Panc1 (cell line): ENCODE measurements at regions not wholly inside any gene's neighbourhood (a gene's known extent, or its start where the extent isn't known, plus 50 kb on each side); places are given as distances from the start of the nearest gene placed in this dataset.

Source experiments
- ATAC-seq: fragments of 200-7000 bp; cut with Tn5 transposase; 2 replicates; pipeline ENCODE4 v1.9.1; 2020; ENCODE audit warnings: mild to moderate bottlenecking, moderate library complexity
- BruUV-seq: library from RNA; stranded (reverse); fragments of 400-500 nt; replicated peaks from 2 replicates; lab custom pipeline; 2021; lab: Mats Ljungman, UMichigan
- CTCF ChIA-PET: fragments of 300-600 bp; sonication (Branson Sonifier 250); formaldehyde crosslinking; loops from one replicate; lab custom pipeline; 2022; ENCODE audit warnings: antibody characterized with exemption; lab: Charles Lee
- POLR2A ChIA-PET: fragments of 300-600 bp; sonication (Branson Sonifier 250); formaldehyde crosslinking; loops from one replicate; lab custom pipeline; 2022; ENCODE audit warnings: antibody characterized with exemption; lab: Charles Lee
- DNase-seq: peaks from one replicate; pipeline ENCODE4 v3.0.0-alpha.2; 2010; ENCODE audit warnings: low read depth, low spot score
- H3K27ac ChIP-seq: 2 replicates; pipeline ENCODE4 v1.5.1; 2011; ENCODE audit warnings: mild to moderate bottlenecking, low read length, inconsistent platforms
- H3K27me3 ChIP-seq: fragments of 200-500 bp; sonication (Bioruptor generic); 2 replicates; pipeline ENCODE4 v1.6.0; 2014; ENCODE audit warnings: low read length, inconsistent platforms; ENCODE audit not compliant: control insufficient read depth, insufficient read depth
- H3K36me3 ChIP-seq: fragments of 200-500 bp; sonication (Bioruptor generic); 2 replicates; pipeline ENCODE4 v1.5.1; 2014; ENCODE audit warnings: inconsistent platforms, mild to moderate bottlenecking, low read length, moderate library complexity; ENCODE audit not compliant: control insufficient read depth, insufficient read depth
- H3K4me1 ChIP-seq: 2 replicates; pipeline ENCODE4 v1.5.1; 2011; ENCODE audit warnings: inconsistent platforms, mild to moderate bottlenecking, low read length, moderate library complexity; ENCODE audit not compliant: control insufficient read depth, insufficient read depth
- H3K4me3 ChIP-seq, 2 experiments: 2 replicates each; pipeline ENCODE4 v1.5.1; 2011 to 2012; ENCODE audit warnings: low read depth in 2 of 2, low read length in 2 of 2, mild to moderate bottlenecking in 2 of 2, inconsistent platforms in 1 of 2, moderate library complexity in 1 of 2
- H3K9me3 ChIP-seq: fragments of 200-500 bp; sonication (Bioruptor generic); 2 replicates; pipeline ENCODE4 v1.5.1; 2014; ENCODE audit warnings: low read depth, mild to moderate bottlenecking, inconsistent platforms, low read length, moderate library complexity; ENCODE audit not compliant: control insufficient read depth, insufficient read depth
- POLR2AphosphoS5 ChIP-seq: IDR thresholded peaks from 2 replicates; pipeline ENCODE4 v1.6.1; 2012; ENCODE audit warnings: mild to moderate bottlenecking, low read depth, low read length, moderate library complexity
- SIN3A ChIP-seq: IDR thresholded peaks from 2 replicates; pipeline ENCODE4 v1.6.1; 2012; ENCODE audit warnings: low read depth, mild to moderate bottlenecking, low read length, moderate library complexity, borderline replicate concordance; ENCODE audit not compliant: insufficient read depth
- TCF7L2 ChIP-seq: IDR thresholded peaks from 2 replicates; pipeline ENCODE4 v1.6.1; 2011; ENCODE audit warnings: mild to moderate bottlenecking, low read depth, low read length, inconsistent platforms
- in situ Hi-C: cut with HindIII; loops from 2 replicates; pipeline ENCODE4 v1.10.0; 2016; ENCODE audit warnings: low sequenced_read_pairs, low pct_unique_long_range_greater_than_20kb
- intact Hi-C: fragments of 100-400 bp; cut with micrococcal nuclease; formaldehyde crosslinking; loops from one replicate; pipeline ENCODE4 v1.10.0; 2022; ENCODE audit not compliant: unreplicated experiment
- TF ChIP-seq, protein P1 (sequence below): fragments of 450-650 bp; IDR thresholded peaks from 2 replicates; pipeline ENCODE4 v1.5.1; 2017; ENCODE audit warnings: mild to moderate bottlenecking
- TF ChIP-seq, protein P2 (sequence below), 2 experiments: IDR thresholded peaks; 2 replicates each; pipeline ENCODE4 v1.6.1; 2011 to 2012; ENCODE audit warnings: low read depth in 2 of 2, control low read depth in 1 of 2, low read length in 1 of 2, mild to moderate bottlenecking in 1 of 2, moderate library complexity in 1 of 2; ENCODE audit not compliant: insufficient read depth in 1 of 2

DNA sequence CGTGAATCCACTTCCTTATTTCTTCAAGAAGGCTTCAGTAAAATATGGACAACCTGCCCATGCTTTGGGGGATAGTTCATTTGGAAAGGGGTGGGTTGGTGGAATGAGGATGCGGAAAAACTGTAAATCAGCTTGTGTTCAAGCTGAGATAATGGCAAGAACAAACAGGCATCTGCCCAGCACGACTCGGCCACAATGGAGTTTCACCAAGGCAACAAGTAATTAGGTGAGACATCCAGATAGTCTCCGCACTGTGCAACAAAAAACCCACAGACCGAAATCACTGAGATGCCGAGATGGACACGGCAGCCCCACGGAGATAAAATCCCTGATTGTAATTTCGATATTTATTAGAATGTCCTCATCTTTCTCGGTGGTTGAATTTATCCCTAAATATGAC lies 455.2 kb downstream of the AJAP1 start:
- no peaks in the 10 kb centered on the region for H3K27me3 ChIP-seq
- H3K36me3 ChIP-seq, result no peaks in the 10 kb centered on the region
- DNase-seq, result no peak
- BruUV-seq, result no TSS peak
- intact Hi-C loops, result no loop called here
- in situ Hi-C loops, result no loop called here
- H3K27ac ChIP-seq, result no peak overlapping the region
- no peaks in the 10 kb centered on the region for H3K4me1 ChIP-seq
- no peaks in the 10 kb centered on the region for H3K9me3 ChIP-seq
- ChIA-PET CTCF (no interaction called here), POLR2A (no interaction called here)
- no peak overlapping the region for H3K4me3 ChIP-seq
- TF ChIP-seq SIN3A, result no peak
- TF ChIP-seq, protein P1, sequence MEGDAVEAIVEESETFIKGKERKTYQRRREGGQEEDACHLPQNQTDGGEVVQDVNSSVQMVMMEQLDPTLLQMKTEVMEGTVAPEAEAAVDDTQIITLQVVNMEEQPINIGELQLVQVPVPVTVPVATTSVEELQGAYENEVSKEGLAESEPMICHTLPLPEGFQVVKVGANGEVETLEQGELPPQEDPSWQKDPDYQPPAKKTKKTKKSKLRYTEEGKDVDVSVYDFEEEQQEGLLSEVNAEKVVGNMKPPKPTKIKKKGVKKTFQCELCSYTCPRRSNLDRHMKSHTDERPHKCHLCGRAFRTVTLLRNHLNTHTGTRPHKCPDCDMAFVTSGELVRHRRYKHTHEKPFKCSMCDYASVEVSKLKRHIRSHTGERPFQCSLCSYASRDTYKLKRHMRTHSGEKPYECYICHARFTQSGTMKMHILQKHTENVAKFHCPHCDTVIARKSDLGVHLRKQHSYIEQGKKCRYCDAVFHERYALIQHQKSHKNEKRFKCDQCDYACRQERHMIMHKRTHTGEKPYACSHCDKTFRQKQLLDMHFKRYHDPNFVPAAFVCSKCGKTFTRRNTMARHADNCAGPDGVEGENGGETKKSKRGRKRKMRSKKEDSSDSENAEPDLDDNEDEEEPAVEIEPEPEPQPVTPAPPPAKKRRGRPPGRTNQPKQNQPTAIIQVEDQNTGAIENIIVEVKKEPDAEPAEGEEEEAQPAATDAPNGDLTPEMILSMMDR, result no peak
- no peak for TF ChIP-seq TCF7L2
- TF ChIP-seq, protein P2, sequence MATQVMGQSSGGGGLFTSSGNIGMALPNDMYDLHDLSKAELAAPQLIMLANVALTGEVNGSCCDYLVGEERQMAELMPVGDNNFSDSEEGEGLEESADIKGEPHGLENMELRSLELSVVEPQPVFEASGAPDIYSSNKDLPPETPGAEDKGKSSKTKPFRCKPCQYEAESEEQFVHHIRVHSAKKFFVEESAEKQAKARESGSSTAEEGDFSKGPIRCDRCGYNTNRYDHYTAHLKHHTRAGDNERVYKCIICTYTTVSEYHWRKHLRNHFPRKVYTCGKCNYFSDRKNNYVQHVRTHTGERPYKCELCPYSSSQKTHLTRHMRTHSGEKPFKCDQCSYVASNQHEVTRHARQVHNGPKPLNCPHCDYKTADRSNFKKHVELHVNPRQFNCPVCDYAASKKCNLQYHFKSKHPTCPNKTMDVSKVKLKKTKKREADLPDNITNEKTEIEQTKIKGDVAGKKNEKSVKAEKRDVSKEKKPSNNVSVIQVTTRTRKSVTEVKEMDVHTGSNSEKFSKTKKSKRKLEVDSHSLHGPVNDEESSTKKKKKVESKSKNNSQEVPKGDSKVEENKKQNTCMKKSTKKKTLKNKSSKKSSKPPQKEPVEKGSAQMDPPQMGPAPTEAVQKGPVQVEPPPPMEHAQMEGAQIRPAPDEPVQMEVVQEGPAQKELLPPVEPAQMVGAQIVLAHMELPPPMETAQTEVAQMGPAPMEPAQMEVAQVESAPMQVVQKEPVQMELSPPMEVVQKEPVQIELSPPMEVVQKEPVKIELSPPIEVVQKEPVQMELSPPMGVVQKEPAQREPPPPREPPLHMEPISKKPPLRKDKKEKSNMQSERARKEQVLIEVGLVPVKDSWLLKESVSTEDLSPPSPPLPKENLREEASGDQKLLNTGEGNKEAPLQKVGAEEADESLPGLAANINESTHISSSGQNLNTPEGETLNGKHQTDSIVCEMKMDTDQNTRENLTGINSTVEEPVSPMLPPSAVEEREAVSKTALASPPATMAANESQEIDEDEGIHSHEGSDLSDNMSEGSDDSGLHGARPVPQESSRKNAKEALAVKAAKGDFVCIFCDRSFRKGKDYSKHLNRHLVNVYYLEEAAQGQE (IDR thresholded peaks at IDR 0.05; ENCODE audit: insufficient read depth in 1 of 2, low read depth in 2 of 2, low read length in 1 of 2), result no peak
- no peak for TF ChIP-seq POLR2AphosphoS5
- no peak for ATAC-seq

GRCh38 chr1:5108740-5109139 lies 454.3 kb downstream of the AJAP1 start:
- intact Hi-C loops (no loop called here), in situ Hi-C loops (no loop called here)
- no peaks in the 10 kb centered on the region for H3K4me1 ChIP-seq
- TF ChIP-seq, protein P1, result no peak
- TF ChIP-seq, protein P2 (IDR thresholded peaks at IDR 0.05; ENCODE audit: insufficient read depth in 1 of 2, low read depth in 2 of 2, low read length in 1 of 2), result no peak
- TF ChIP-seq SIN3A, result no peak
- TF ChIP-seq TCF7L2, result no peak
- no peak for TF ChIP-seq POLR2AphosphoS5
- H3K27me3 ChIP-seq, result no peaks in the 10 kb centered on the region
- no peaks in the 10 kb centered on the region for H3K9me3 ChIP-seq
- no TSS peak for BruUV-seq
- CTCF ChIA-PET, result no interaction called here
- H3K4me3 ChIP-seq, result no peak overlapping the region
- no peak for ATAC-seq
- H3K27ac ChIP-seq, result no peak overlapping the region
- no peaks in the 10 kb centered on the region for H3K36me3 ChIP-seq
- DNase-seq, result no peak
- POLR2A ChIA-PET, result no interaction called here
